ENCODE measurements at regions not wholly inside any gene's neighbourhood (a gene's known extent, or its start where the extent isn't known, plus 50 kb on each side); places are given as distances from the start of the nearest gene placed in this dataset.

GRCh38 chrX:142149919-142150318, 55.2 kb downstream of the MAGEC2 start:
- H3K4me3 ChIP-seq = no peak overlapping the region
- H3K9me3 ChIP-seq = peaks cover 0 to 5% (median 0%) of the 10 kb centered on the region in 12 donors
- 46 to 55% (median 50%) methylated on average over 7 of the region's 7 CpGs for WGBS, 4 donors
- H3K27me3 ChIP-seq = peaks cover 0 to 1% (median 0%) of the 10 kb centered on the region in 9 donors
- DNase-seq = no peak
- intact Hi-C loops (cut with DNase I) = no loop called here
- H3K27ac ChIP-seq = no peak overlapping the region
- TF ChIP-seq POLR2A (IDR thresholded peaks at IDR 0.05) (no peak), CTCF (IDR thresholded peaks at IDR 0.05) (no peak)
- H3K36me3 ChIP-seq = no peaks in the 10 kb centered on the region
- H3K4me1 ChIP-seq = no peaks in the 10 kb centered on the region
- ATAC-seq = no peak

GRCh38 chrX:142134533-142134932, 70.6 kb downstream of the MAGEC2 start:
- no peaks in the 10 kb centered on the region for H3K27me3 ChIP-seq
- H3K9me3 ChIP-seq = no peaks in the 10 kb centered on the region
- no peaks in the 10 kb centered on the region for H3K4me1 ChIP-seq
- ATAC-seq (no peak), DNase-seq (no peak)
- H3K36me3 ChIP-seq = no peaks in the 10 kb centered on the region
- WGBS, 4 donors = 34 to 72% (median 55%) methylated on average over 2 of the region's 2 CpGs
- TF ChIP-seq CTCF (IDR thresholded peaks at IDR 0.05) = no peak
- no peak overlapping the region for H3K4me3 ChIP-seq
- H3K27ac ChIP-seq = no peak overlapping the region
- intact Hi-C loops (cut with DNase I) = no loop called here

GRCh38 chrX:142096253-142096652, 108.8 kb downstream of the MAGEC2 start:
- intact Hi-C loops (cut with DNase I) = no loop called here
- WGBS, 4 donors = 28 to 77% (median 58%) methylated on average over 1 of the region's 1 CpG
- Histone ChIP-seq H3K27ac (no peak overlapping the region), H3K4me3 (no peak overlapping the region), H3K27me3 (no peaks in the 10 kb centered on the region), H3K9me3 (no peaks in the 10 kb centered on the region), H3K36me3 (no peaks in the 10 kb centered on the region), H3K4me1 (no peaks in the 10 kb centered on the region)
- ATAC-seq (no peak), DNase-seq (no peak)
- TF ChIP-seq POLR2A (IDR thresholded peaks at IDR 0.05) (no peak), CTCF (IDR thresholded peaks at IDR 0.05) (no peak)

GRCh38 chrX:142095651-142096245, 109.3 kb downstream of the MAGEC2 start:
- no peak for TF ChIP-seq CTCF (IDR thresholded peaks at IDR 0.05)
- no peak for TF ChIP-seq POLR2A (IDR thresholded peaks at IDR 0.05)
- no peaks in the 10 kb centered on the region for H3K9me3 ChIP-seq
- no peaks in the 10 kb centered on the region for H3K27me3 ChIP-seq
- WGBS, 4 donors = 52 to 62% (median 54%) methylated on average over 5 of the region's 5 CpGs
- no peaks in the 10 kb centered on the region for H3K4me1 ChIP-seq
- no peak overlapping the region for H3K4me3 ChIP-seq
- DNase-seq (no peak), ATAC-seq (no peak)
- H3K27ac ChIP-seq = no peak overlapping the region
- no peaks in the 10 kb centered on the region for H3K36me3 ChIP-seq
- intact Hi-C loops (cut with DNase I) = no loop called here
